OCI-LY7 (cell line): ENCODE measurements at regions not wholly inside any gene's neighbourhood (a gene's known extent, or its start where the extent isn't known, plus 50 kb on each side); places are given as distances from the start of the nearest gene placed in this dataset.

ENCODE experiments used
- EZH2phosphoT487 ChIP-seq: fragments of 200-600 bp; sonication (generic); IDR thresholded peaks from 2 replicates; pipeline ENCODE4 v1.6.1; 2018; ENCODE audit warnings: low read depth, borderline replicate concordance, mild to moderate bottlenecking, mixed run types, antibody characterized with exemption, low read length, moderate library complexity, mixed read lengths
- TF ChIP-seq, protein P1 (sequence below): fragments of 200-600 bp; sonication (generic); conservative IDR thresholded peaks from 2 replicates; pipeline ENCODE4 v1.5.1; 2014; ENCODE audit warnings: mild to moderate bottlenecking, antibody characterized with exemption, low read length, moderate library complexity, mixed read lengths

DNA sequence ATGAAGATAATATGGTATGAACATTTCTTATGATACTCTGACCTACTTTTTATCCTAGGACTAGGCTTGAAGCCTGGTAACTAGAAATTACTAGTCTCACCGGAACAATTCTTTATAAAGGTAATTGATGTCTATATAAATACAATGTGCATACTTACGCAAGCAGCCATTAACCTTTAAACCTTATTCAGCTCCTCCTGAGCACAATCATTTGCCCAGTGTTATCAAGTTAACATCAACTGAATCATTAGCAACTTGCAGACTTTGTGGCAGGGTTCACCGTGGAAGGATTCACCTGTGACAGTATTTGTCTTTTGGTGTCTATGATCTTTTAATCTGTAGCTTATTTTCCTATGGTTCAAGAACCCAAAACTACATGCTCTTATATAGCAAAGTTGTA lies 508.6 kb upstream of the KLHL1 start:
- TF ChIP-seq, protein P1, sequence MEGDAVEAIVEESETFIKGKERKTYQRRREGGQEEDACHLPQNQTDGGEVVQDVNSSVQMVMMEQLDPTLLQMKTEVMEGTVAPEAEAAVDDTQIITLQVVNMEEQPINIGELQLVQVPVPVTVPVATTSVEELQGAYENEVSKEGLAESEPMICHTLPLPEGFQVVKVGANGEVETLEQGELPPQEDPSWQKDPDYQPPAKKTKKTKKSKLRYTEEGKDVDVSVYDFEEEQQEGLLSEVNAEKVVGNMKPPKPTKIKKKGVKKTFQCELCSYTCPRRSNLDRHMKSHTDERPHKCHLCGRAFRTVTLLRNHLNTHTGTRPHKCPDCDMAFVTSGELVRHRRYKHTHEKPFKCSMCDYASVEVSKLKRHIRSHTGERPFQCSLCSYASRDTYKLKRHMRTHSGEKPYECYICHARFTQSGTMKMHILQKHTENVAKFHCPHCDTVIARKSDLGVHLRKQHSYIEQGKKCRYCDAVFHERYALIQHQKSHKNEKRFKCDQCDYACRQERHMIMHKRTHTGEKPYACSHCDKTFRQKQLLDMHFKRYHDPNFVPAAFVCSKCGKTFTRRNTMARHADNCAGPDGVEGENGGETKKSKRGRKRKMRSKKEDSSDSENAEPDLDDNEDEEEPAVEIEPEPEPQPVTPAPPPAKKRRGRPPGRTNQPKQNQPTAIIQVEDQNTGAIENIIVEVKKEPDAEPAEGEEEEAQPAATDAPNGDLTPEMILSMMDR: no peak
- no peak for TF ChIP-seq EZH2phosphoT487
